Kidney (tissue), 13 donors: ENCODE measurements at regions not wholly inside any gene's neighbourhood (a gene's known extent, or its start where the extent isn't known, plus 50 kb on each side); places are given as distances from the start of the nearest gene placed in this dataset.

Experiments
- DNase-seq, 5 donors: peaks; one replicate each; pipeline ENCODE4 v3.0.0-alpha.2; 2013 to 2020
- FAIRE-seq: peaks from 2 replicates; lab custom pipeline; 2012; peaks lifted over from hg19 to GRCh38; lab: Jason Lieb, UNC
- H3K27ac ChIP-seq, 2 donors: one replicate each; pipeline ENCODE4 v1.7.0; 2013; ENCODE audit warnings: low read depth in 2 of 2, low read length in 2 of 2, inconsistent platforms in 1 of 2
- H3K27me3 ChIP-seq: one replicate; pipeline ENCODE4 v1.7.1; 2013; ENCODE audit warnings: low read length, inconsistent platforms; ENCODE audit not compliant: control insufficient read depth, insufficient read depth
- H3K36me3 ChIP-seq, 3 donors: one replicate each; pipeline versions ENCODE4 v1.7.0 to v1.7.1; 2013; ENCODE audit warnings: low read length in 3 of 3, control low read depth in 1 of 3, inconsistent platforms in 1 of 3; ENCODE audit not compliant: insufficient read depth in 3 of 3, control insufficient read depth in 2 of 3
- H3K4me1 ChIP-seq, 3 donors: one replicate each; pipeline versions ENCODE4 v1.7.0 to v1.7.1; 2013; ENCODE audit warnings: low read length in 3 of 3, inconsistent platforms in 1 of 3, low read depth in 1 of 3; ENCODE audit not compliant: control insufficient read depth in 2 of 3, insufficient read depth in 2 of 3
- H3K4me3 ChIP-seq, 3 donors: one replicate each; pipeline versions ENCODE4 v1.7.0 to v1.8.1; 2013; ENCODE audit warnings: low read length in 3 of 3, control low read depth in 1 of 3, inconsistent platforms in 1 of 3
- H3K9ac ChIP-seq, 3 donors: one replicate each; pipeline versions ENCODE4 v1.7.0 to v1.7.1; 2013; ENCODE audit warnings: low read length in 3 of 3, control low read depth in 1 of 3, inconsistent platforms in 1 of 3
- H3K9me3 ChIP-seq, 3 donors: one replicate each; pipeline versions ENCODE4 v1.7.0 to v1.7.1; 2013; ENCODE audit warnings: low read length in 3 of 3, control low read depth in 1 of 3, inconsistent platforms in 1 of 3; ENCODE audit not compliant: control insufficient read depth in 2 of 3, insufficient read depth in 1 of 3
- intact Hi-C: fragments of 100-400 bp; cut with DNase I; formaldehyde crosslinking; loops from one replicate; pipeline ENCODE4 v1.11.1; 2022
- TF ChIP-seq, protein P1 (sequence below): IDR thresholded peaks from 3 replicates; pipeline ENCODE4 v1.5.1; 2012; ENCODE audit warnings: mild to moderate bottlenecking, moderate library complexity, borderline replicate concordance; ENCODE audit not compliant: insufficient read depth; ENCODE audit errors: extremely low read depth
- donor health status: control.
- donor health status: control.
- donor health status: control.
- donor health status: control.
- donor health status: control.
- donor health status: DM: yes; HTN: yes; CAD: no.
- donor health status: Normal renal cell carcinoma (clear cell type).

DNA sequence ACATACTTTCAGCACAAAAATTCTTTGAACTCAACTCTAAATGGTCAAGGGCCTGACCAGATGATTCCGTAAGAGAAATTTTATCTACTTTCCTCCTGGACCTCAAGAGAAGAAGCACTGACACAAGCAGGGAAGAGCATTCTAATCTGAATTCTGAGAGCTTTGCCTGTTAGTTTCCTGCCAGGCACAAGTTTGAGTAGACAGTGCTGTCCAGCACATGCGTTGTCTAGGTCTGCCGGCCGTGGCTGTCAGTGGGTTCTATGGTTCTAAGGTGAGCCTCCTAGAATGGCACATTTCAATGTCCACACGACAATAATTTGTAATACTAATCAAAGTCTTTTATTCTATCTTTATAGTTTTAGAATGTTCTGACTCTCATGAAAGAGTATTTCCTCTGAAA, 91.9 kb downstream of the RFPL4B start:
- H3K9ac ChIP-seq = no peak overlapping the region
- TF ChIP-seq, protein P1, sequence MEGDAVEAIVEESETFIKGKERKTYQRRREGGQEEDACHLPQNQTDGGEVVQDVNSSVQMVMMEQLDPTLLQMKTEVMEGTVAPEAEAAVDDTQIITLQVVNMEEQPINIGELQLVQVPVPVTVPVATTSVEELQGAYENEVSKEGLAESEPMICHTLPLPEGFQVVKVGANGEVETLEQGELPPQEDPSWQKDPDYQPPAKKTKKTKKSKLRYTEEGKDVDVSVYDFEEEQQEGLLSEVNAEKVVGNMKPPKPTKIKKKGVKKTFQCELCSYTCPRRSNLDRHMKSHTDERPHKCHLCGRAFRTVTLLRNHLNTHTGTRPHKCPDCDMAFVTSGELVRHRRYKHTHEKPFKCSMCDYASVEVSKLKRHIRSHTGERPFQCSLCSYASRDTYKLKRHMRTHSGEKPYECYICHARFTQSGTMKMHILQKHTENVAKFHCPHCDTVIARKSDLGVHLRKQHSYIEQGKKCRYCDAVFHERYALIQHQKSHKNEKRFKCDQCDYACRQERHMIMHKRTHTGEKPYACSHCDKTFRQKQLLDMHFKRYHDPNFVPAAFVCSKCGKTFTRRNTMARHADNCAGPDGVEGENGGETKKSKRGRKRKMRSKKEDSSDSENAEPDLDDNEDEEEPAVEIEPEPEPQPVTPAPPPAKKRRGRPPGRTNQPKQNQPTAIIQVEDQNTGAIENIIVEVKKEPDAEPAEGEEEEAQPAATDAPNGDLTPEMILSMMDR = no peak
- DNase-seq (no peak), FAIRE-seq (no peak)
- intact Hi-C loops = no loop called here
- H3K4me1 ChIP-seq = no peaks in the 10 kb centered on the region
- H3K9me3 ChIP-seq = no peaks in the 10 kb centered on the region
- H3K27me3 ChIP-seq = no peaks in the 10 kb centered on the region
- no peaks in the 10 kb centered on the region for H3K36me3 ChIP-seq
- H3K27ac ChIP-seq = no peak overlapping the region
- no peak overlapping the region for H3K4me3 ChIP-seq

DNA sequence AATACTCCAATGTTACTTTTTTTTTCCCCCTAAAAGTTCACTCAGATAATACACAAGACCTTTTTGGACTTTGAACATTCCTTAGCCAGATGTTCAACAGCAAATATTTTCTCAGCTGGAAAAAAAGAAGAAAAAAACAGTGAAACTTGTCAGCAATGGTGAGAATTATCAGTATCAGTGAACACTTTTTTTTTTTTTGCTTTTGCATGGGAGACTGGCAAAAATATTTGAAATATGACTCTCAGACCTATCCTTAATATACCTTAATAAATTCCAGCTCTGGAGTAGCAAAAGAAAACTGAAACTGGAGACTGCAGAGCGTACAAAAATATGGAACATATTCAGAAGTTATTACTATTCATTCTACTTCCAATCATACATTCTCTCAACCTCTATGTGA, 92.3 kb downstream of the RFPL4B start:
- FAIRE-seq (no peak), DNase-seq (no peak)
- intact Hi-C loops = no loop called here
- no peak overlapping the region for H3K27ac ChIP-seq
- H3K27me3 ChIP-seq = no peaks in the 10 kb centered on the region
- H3K36me3 ChIP-seq = no peaks in the 10 kb centered on the region
- no peak overlapping the region for H3K4me3 ChIP-seq
- no peak overlapping the region for H3K9ac ChIP-seq
- no peaks in the 10 kb centered on the region for H3K9me3 ChIP-seq
- TF ChIP-seq, protein P1 = no peak
- H3K4me1 ChIP-seq = no peaks in the 10 kb centered on the region

DNA sequence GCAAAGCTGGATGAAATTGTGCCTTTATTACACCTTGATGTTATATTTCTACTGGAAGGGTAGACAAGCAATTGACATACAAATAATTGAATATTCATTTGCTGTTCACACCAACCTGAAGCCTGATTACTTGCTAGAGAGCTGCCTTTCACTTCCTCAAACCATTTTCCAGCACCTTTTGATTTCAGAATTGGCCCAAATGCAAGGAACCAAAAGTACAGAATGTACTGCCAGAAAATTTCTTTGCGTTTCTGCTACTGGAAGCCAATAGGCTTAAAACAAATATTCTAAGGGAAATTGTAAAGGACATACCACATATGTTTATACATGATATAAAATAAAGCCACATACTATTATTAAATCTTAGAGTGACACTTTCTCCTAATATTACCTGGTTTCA, 94.5 kb downstream of the RFPL4B start:
- Histone ChIP-seq H3K36me3 (no peaks in the 10 kb centered on the region), H3K9ac (no peak overlapping the region), H3K27ac (no peak overlapping the region), H3K4me3 (no peak overlapping the region), H3K4me1 (no peaks in the 10 kb centered on the region), H3K9me3 (no peaks in the 10 kb centered on the region), H3K27me3 (no peaks in the 10 kb centered on the region)
- TF ChIP-seq, protein P1 = no peak
- no peak for DNase-seq
- no peak for FAIRE-seq
- intact Hi-C loops = no loop called here
